SU-DHL-6 (cell line): ENCODE measurements at regions not wholly inside any gene's neighbourhood (a gene's known extent, or its start where the extent isn't known, plus 50 kb on each side); places are given as distances from the start of the nearest gene placed in this dataset.

ENCODE experiments used
- H2AFZ ChIP-seq: fragments of 200-600 bp; sonication (generic); 2 replicates; pipeline ENCODE4 v1.6.1; 2014; ENCODE audit warnings: low read depth, mild to moderate bottlenecking, moderate library complexity, mixed read lengths, antibody characterized with exemption, low read length; ENCODE audit not compliant: severe bottlenecking
- H3F3A ChIP-seq: fragments of 200-600 bp; shearing (Covaris generic); 2 replicates; pipeline ENCODE4 v1.6.0; 2016; ENCODE audit warnings: antibody characterized with exemption, mild to moderate bottlenecking; ENCODE audit not compliant: insufficient read depth
- H3K27ac ChIP-seq: fragments of 200-600 bp; sonication (generic); 2 replicates; pipeline ENCODE4 v1.5.1; 2016; ENCODE audit warnings: low read depth, mild to moderate bottlenecking, low read length, moderate library complexity, mixed read lengths
- H3K27me3 ChIP-seq: fragments of 200-600 bp; sonication (generic), shearing (Covaris generic); 2 replicates; pipeline ENCODE4 v1.6.0; 2014; ENCODE audit warnings: mild to moderate bottlenecking, low read length
- H3K36me3 ChIP-seq: fragments of 200-600 bp; sonication (generic); 2 replicates; pipeline ENCODE4 v1.6.1; 2014; ENCODE audit warnings: mild to moderate bottlenecking, low read length, mixed read lengths
- H3K4me2 ChIP-seq: fragments of 300-600, 200-600 bp; shearing (Covaris generic), sonication (generic); 2 replicates; pipeline ENCODE4 v1.6.0; 2014; ENCODE audit warnings: low read length, low read depth, mild to moderate bottlenecking; ENCODE audit not compliant: poor library complexity, severe bottlenecking
- H3K4me3 ChIP-seq: fragments of 200-600 bp; sonication (generic); 2 replicates; pipeline ENCODE4 v1.5.1; 2014; ENCODE audit warnings: antibody characterized with exemption, low read length, mild to moderate bottlenecking, mixed read lengths; ENCODE audit not compliant: insufficient read depth, poor library complexity, severe bottlenecking
- H3K79me2 ChIP-seq: fragments of 200-600 bp; sonication (generic); 2 replicates; pipeline ENCODE4 v1.6.1; 2014; ENCODE audit warnings: mild to moderate bottlenecking, low read length, moderate library complexity; ENCODE audit not compliant: insufficient read depth
- H3K9ac ChIP-seq: fragments of 200-600 bp; sonication (generic); 2 replicates; pipeline ENCODE4 v1.7.0; 2014; ENCODE audit warnings: mild to moderate bottlenecking, low read length
- H3K9me2 ChIP-seq: fragments of 200-600 bp; sonication (generic); replicated peaks from 2 replicates; pipeline ENCODE4 v1.6.1; 2014; ENCODE audit warnings: low read length; ENCODE audit not compliant: insufficient read depth
- H3K9me3 ChIP-seq: fragments of 200-600 bp; sonication (generic); 2 replicates; pipeline ENCODE4 v1.6.1; 2014; ENCODE audit warnings: low read length, mixed read lengths; ENCODE audit not compliant: insufficient read depth
- H4K20me1 ChIP-seq: fragments of 200-600 bp; sonication (generic); 2 replicates; pipeline ENCODE4 v1.6.1; 2014; ENCODE audit warnings: low read depth, mild to moderate bottlenecking, antibody characterized with exemption, low read length, moderate library complexity, mixed read lengths
- CTCF ChIP-seq: fragments of 200-600 bp; sonication (generic); IDR thresholded peaks from one replicate; pipeline ENCODE4 v1.5.1; 2017; ENCODE audit warnings: antibody characterized with exemption, mild to moderate bottlenecking, low read length, moderate library complexity; ENCODE audit not compliant: insufficient read depth, poor library complexity, severe bottlenecking
- EZH2phosphoT487 ChIP-seq: fragments of 200-600 bp; sonication (generic), shearing (Covaris generic); conservative IDR thresholded peaks from 2 replicates; pipeline ENCODE4 v1.6.1; 2018; ENCODE audit warnings: mild to moderate bottlenecking, antibody characterized with exemption, low read length, moderate library complexity, mixed read lengths

GRCh38 chr5:38094889-38095288, 163.5 kb upstream of the EGFLAM start:
- H3K9me2 ChIP-seq, result no peaks in the 10 kb centered on the region
- no peaks in the 10 kb centered on the region for H3K9me3 ChIP-seq
- no peaks in the 10 kb centered on the region for H3K36me3 ChIP-seq
- no peak overlapping the region for H3K27ac ChIP-seq
- H2AFZ ChIP-seq, result no peak overlapping the region
- H3K4me3 ChIP-seq, result no peak overlapping the region
- H3F3A ChIP-seq, result no peaks in the 10 kb centered on the region
- no peaks in the 10 kb centered on the region for H3K79me2 ChIP-seq
- no peaks in the 10 kb centered on the region for H4K20me1 ChIP-seq
- no peak overlapping the region for H3K9ac ChIP-seq
- no peak overlapping the region for H3K4me2 ChIP-seq
- H3K27me3 ChIP-seq, result no peaks in the 10 kb centered on the region
- TF ChIP-seq EZH2phosphoT487 (no peak), CTCF (no peak)

GRCh38 chr5:38093855-38094254, 164.5 kb upstream of the EGFLAM start:
- Histone ChIP-seq H3K4me3 (no peak overlapping the region), H3K4me2 (no peak overlapping the region), H3F3A (no peaks in the 10 kb centered on the region), H3K79me2 (no peaks in the 10 kb centered on the region), H4K20me1 (no peaks in the 10 kb centered on the region), H2AFZ (no peak overlapping the region), H3K27ac (no peak overlapping the region), H3K9me3 (no peaks in the 10 kb centered on the region), H3K36me3 (no peaks in the 10 kb centered on the region), H3K9ac (no peak overlapping the region), H3K9me2 (no peaks in the 10 kb centered on the region), H3K27me3 (no peaks in the 10 kb centered on the region)
- TF ChIP-seq EZH2phosphoT487 (no peak), CTCF (no peak)

GRCh38 chr5:38086777-38087176, 171.6 kb upstream of the EGFLAM start:
- Histone ChIP-seq H3K27me3 (no peaks in the 10 kb centered on the region), H3K4me3 (no peak overlapping the region)

More at GRCh38 chr5:38086777-38087176, 171.6 kb upstream of the EGFLAM start:
- Histone ChIP-seq H3K79me2 (no peaks in the 10 kb centered on the region), H3K9me3 (no peaks in the 10 kb centered on the region), H3K36me3 (no peaks in the 10 kb centered on the region), H3K9ac (no peak overlapping the region), H4K20me1 (no peaks in the 10 kb centered on the region), H3K4me2 (no peak overlapping the region), H3K9me2 (no peaks in the 10 kb centered on the region), H2AFZ (no peak overlapping the region), H3K27ac (no peak overlapping the region), H3F3A (no peaks in the 10 kb centered on the region)
- no peak for TF ChIP-seq CTCF
- no peak for TF ChIP-seq EZH2phosphoT487
